DMS114 treated with DMSO at 0.1 percent for 48 hours (cell line): ENCODE measurements at regions not wholly inside any gene's neighbourhood (a gene's known extent, or its start where the extent isn't known, plus 50 kb on each side); places are given as distances from the start of the nearest gene placed in this dataset.
"Not testable (repeated sequence)": the region's sequence is repeated elsewhere in the genome, so short reads cannot be mapped to it uniquely, and the experiment has no call there.

Experiments used
- DNase-seq: peaks from one replicate; lab custom pipeline; 2025; ENCODE audit not compliant: unreplicated experiment; lab: John Stamatoyannopoulos, UW

DNA sequence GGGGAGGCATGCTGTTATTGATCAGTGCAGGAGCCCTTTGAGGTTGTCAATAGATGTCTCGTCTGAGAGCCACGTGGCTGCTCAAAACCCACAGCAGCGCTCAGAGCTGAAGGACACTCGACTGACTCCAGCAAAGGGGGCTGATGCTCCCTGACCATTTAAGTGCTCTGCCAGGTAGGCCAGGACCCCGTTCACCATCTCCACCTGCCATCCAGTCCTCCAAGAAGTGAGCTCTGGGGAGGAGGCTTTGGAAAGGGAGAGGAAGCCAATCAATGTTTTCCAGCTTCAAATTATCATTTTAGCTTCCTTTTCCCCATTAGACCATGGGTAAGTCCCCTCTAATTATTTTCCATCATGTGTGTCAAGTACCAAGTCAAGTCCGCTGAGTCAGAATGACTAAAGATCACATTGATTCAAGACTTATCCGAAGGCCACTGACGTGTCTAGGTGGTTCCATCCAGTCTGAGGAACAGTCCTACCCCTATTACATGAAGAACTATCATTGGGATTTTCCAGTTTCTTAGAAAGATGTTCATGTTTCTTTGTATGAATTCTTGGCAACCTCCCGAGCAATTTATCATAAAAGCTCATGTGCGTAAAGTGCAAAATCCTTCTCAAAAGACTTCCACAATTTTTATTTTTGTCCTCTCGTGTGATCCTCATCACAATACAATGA, 302.6 kb upstream of the LYZL1 start:
- DNase-seq = no peak

DNA sequence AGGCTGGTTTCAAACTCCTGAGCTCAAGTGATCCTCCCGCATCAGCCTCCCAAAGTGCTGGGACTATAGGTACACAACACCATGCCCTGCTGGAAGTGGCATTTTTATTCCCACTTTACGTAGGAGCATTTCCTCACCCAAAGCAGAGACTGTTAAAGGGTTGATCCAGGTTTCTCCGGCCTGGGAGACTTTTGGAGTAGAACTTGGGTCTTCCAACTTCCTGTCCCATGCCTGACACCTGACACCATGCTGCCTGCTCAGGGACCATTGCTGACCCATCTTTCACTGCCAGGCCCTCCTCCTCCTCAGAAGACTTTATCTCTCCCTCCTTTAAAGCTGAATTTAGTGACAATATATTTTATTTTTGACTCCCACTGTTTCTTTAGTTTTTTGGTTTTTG, 302.0 kb upstream of the LYZL1 start:
- DNase-seq = no peak

DNA sequence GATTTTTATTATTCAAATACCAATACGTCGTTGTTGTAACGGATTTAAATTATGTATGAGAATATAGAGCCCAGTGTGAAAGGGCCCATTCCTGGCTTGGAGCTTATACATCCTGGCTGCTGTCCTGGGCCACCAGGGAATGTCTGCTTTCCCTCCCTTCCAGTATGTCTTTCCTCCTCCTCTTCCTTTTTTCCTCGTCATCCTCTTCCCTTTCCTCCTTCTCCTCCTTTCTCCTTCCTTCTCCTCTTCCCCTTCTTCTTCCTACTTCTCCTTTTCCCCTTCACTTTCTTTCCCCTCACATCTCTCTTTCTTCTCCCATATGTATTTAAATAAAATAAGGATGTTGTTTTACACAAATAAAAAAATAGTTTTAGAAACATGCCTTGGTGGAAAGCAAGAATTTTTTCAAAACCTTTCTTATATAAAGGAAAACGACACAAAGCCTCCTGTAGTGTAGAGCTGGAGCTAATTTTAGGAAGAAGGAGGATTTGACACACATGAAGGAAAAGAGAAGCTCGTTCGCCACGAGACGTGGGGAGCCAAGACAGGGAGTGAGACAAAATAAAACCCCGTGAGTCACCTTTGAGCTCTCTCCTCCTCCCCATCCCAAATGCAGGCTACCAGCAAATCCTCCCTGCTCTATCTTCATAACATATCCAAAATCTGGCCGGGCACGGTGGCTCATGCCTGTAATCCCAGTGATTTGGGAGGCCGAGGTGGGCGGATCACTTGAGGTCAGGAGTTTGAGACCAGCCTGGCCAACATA, 301.1 kb upstream of the LYZL1 start:
- no peak for DNase-seq

DNA sequence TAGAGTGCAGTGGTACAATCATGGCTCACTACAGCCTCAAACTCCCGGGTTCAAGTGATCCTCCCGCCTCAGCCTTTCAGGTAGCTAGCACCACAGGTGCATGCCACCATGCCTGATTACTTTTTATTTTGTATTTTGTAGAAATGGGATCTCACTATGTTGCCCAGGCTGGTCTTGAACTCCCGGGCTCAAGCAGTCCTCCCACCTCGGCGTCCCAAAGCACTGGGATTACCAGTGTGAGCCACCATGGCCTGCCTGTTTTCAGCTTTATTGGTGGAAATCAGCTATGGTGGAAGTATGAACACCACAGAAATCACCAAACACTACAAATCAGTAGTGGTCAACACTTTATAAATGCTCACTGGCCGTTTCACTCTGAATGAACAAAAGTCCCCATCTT, 299.9 kb upstream of the LYZL1 start:
- no peak for DNase-seq

DNA sequence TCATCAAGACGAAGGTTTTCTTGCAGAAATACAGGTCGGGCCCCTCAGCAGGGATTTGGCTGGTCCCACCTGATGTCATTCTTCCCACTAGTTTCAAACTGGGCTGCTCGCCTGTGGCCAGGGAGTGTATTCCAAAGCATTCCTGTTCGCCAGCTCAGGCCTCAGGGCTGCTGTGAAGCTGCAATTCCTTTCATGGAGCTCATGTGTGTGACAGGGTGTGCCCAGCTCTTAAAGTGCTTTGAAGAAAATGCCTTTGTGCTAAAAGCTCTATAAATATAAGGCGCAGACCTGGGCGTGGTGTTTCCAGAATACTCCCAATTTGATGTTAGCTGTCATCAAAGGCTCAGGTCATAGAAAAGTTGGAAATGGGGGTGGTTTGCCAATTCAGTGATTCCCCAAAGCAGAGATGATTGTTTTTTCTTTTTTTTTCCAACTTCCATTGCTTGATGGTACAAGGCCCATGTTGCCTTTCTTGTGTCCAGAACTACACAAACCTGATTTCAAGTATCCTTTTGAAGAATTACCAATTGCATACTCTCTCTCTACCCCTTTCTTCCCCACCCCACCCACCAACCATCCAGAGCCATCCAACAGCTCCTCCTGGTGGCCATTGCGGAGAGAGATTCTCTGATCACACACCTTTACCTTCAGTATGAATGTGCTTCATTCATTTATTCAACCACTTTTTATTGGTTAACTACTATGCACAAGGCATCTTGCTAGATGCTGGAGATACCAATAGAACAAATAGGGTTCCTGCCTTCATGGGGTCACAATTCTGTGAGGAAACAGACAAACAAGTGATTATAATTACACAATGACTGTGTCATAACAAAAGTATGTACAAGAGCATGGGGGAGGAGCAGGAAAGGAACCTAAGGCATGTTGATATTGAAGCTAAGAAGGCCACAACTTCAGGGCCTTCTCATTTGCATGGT, 297.3 kb upstream of the LYZL1 start:
- no peak for DNase-seq

DNA sequence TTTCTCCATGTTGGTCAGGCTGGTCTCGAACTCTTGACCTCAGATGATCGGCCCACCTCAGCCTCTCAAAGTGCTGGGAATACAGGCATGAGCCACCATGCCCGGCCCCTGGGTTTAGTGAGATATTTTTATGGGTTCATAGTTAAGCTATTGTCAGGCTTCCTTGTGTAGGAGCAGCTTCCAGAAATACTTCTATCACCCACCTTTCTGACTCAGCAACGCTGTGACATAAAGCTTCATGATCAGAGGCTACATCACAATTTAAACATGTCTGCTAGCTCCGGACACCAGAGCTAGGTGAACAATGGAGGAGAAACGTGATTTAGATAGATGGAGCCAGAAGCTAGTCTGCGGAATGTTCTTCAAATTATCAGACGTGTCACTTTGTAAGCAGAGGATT, 295.8 kb upstream of the LYZL1 start:
- no peak for DNase-seq

DNA sequence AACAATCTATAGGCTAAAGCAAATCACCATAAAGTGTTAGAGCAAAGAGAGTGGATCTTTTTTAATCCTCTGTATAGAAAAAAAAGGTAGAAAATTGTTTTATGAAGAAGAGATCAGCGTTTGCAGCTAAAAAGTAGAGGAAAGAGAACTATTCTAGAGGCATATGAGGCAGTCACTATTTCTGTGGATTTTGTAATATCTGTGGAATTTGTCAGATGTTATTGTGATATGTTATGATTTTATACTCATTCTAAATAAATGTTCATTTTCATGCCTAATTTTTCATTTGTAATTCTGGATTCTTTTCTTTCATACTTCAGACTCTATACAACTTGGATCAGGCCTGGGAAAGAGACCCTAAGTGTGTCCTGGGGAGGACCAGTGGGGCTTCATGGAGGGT, 295.0 kb upstream of the LYZL1 start:
- no peak for DNase-seq

DNA sequence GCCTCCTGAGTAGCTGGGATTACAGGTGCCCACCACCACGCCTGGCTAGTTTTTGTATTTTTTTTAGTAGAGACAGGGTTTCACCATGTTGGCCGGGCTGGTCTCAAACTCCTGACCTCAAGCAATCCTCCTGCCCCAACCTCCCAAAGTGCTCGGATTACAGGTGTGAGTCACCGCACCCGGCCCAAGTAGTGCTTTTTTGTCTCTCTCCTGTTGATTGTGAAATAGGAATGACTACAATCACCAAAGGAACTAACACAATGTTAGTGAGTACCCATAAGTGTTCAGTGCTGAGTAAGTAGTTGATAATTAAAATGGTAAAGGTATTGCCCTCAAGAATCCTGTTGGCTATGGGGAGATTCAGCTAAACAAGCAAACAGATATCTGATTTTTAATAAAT, 294.1 kb upstream of the LYZL1 start:
- not testable (repeated sequence) for DNase-seq

DNA sequence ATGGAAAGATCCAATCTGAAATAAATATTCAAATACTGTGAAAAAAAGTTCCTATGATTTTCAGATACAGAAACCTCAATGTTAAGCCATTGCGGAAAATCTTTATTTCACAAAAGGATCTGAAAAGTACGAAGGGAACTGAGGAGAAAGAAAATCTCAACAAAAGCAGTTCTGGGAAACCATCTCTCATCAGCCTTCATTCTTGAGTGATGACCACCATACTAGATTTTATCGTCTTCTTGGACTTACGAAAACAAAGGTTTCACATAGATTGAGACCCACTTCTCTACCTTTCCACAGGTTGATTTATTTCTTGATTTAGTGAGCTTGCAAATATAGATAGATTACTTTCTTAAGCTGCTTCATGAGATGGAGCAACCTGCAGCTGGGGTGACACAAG, 293.4 kb upstream of the LYZL1 start:
- no peak for DNase-seq

DNA sequence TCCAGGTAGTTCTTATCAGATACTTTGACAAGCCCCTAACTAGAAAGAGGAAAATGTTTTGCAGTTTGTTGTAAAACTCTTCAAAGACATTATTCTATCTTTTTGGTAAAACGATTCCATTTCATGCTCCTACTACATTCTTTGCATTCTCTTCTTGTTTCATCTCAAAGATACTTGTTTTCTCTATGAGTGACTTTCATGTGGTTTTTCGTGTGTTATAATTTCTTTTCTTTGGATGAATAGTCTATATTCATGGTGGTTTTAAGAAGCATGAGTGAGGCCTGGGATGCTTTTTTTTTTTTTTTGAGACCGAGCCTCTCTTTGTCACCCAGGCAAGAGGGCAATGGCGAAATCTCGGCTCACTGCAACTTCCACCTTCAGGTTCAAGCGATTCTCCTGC, 292.5 kb upstream of the LYZL1 start:
- DNase-seq = no peak

DNA sequence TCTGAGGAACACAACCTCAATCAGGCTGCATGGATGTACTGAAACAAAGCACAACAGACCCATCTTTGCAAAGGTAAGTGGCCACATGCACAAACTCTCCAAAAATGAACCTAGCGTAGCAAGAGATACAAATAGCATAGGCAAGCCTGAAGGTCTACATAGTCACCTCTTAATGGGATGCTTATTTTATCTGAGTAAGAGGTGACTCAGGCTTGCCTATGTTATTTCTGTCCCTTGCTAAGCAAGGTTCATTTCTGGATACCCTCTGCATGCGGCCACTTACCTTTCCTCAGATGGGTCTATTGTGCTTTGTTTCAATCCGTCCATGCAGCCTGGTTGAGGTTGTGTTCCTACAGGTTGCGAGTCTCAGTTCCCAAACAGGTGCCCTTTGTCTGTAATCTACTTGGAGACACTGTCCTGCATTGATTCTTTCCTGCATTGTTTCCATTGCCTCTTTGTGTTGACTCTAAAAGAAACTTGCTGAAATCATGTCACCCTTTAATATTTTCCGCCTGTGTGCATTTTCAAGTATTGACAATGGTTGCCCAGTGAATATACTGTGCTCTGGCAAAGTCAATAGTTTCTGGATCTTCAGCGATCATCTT, 291.8 kb upstream of the LYZL1 start:
- DNase-seq = no peak

DNA sequence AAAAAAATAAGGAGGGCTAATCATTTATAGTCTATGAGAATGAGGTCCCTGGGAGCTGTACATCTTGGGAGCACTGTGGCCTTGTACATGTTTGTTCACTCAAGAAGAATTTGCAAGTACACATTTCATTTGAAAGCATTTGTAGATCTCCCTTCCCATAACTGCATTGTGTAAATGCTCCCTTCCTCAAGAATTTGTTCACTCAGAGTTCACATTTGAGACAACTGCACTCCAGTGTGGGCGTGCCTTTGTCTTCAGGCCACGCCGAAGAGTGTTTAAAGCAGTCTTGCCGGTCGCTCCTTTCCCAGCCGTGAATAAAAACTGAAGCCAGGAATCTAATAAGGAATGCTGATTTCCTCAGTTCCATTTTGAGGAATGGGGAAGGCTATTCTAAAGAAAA, 291.1 kb upstream of the LYZL1 start:
- DNase-seq = no peak

DNA sequence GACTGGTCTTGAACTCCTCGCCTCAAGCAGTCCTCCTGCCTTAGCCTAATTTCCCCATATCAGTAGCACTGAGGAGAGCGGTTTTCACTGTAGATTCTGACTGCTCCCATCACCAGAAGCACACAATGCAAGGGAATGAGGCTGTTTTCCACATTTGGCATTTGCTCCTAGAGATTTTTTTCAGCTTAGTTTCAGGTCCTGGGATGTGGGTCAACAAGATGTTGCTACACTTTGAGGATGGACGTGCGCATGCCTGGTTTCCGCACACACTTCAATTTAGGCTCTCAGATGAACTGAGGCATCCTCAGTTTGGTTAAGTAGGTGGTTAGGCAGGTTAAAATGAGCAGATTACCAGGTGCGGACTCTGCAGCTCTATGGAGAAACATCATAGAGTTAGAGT, 287.1 kb upstream of the LYZL1 start:
- DNase-seq = no peak

DNA sequence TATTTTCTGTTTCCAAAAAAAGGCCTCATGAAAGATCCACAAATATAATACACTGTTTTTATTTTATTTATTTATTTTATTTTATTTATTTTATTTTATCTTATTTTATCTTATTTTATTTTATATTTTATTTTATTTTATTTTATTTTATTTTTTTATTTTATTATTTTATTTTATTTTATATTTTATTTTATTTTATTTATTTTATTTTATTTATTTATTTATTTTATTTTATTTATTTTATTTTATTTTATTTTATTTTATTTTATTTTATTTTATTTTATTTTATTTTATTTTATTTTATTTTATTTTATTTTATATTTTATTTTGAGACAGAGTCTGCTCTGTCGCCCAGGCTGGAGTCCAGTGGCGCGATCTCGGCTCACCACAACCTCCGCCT, 285.9 kb upstream of the LYZL1 start:
- not testable (repeated sequence) for DNase-seq

DNA sequence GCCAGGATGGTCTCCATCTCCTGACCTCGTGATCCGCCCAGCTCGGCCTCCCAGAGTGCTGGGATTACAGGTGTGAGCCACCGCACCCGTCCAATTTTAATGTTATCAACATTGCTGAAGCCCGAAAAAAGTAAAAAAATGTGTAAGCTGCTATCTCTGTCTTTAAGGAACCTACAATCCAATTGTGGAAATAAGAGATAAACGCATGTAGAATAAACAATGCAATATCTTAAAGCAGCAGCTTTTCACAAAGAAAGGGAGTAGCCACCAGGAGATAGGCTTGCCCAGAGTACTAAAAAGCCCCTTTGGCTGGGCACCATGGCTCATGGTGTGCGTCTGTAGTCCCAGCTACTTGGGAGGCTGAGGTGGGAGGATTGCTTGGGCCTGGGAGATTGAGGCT, 282.9 kb upstream of the LYZL1 start:
- no peak for DNase-seq

DNA sequence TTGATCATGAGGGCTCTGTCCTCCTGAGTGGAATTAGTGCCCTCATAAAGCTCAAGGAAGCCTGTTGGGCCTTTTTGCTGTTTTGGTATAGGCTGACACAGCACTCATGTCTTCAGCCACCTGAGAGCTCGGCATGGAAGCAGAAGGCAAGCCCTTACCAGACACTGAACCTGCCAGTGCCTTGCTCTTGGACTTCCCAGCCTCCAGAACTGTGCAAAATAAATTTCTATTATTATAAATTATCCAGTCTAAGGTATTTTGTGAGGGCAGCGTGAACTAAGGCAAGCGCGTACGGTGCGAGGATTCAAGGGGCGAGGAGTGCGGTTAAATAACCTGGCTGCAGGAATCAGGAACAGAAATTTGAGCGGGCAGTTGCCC, 281.5 kb upstream of the LYZL1 start:
- DNase-seq = no peak

DNA sequence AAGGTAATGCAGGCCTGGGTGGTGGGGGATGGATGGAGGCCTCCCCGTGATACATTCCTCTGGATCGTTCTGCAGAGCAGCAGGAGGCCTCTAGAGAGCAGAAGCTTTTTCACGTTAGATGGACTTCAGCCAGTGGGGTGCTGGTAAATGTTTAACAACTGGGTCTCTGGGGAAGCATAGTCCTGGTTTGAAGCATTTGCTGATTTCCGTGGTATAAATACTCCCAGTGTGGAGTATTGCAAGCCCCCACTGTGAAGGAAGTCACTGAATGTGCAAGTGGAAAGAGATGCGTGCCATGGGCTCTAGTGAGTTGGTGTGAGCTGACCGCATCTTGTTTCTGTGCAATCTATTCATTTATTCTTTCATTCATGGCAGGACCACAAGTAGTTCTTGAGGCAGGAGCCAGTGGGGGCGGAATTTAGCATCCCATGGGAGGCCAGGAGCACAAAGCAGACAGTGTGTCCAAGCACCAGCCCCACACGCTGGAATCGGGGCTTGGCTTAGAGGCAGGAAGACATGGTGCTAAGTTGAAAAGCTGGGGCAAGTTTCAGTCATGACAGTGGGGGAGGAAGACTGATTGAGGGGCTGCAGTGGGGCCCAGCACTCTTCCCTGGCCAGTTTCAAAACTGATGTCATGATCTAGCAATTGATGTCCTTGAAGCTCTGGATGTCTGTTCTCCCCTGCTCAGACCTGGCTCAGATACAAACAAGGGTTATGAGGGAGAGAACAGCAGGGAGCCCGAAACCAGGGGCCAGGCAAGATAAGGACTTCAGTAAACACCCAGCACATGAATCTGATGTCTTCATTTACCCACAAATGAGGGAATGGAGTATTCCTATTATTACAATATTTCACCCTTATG, 280.9 kb upstream of the LYZL1 start:
- no peak for DNase-seq

DNA sequence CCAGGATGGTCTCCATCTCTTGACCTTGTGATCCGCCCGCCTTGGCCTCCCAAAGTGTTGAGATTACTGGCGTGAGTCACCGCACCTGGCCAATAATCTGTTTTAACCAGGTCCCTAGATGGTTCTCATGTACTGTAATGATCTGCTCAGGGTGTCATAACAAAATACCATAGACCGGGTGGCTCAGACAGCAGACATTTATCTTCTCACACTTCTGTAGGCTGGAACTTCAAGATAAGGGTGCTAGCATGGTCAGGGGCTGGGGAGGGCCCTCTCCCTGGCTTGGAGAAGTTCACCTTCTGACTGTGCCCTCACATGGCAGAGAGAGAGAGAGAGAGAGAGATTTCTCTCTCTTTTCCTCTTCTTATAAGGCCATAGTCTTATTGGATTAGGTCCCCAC, 279.4 kb upstream of the LYZL1 start:
- no peak for DNase-seq

DNA sequence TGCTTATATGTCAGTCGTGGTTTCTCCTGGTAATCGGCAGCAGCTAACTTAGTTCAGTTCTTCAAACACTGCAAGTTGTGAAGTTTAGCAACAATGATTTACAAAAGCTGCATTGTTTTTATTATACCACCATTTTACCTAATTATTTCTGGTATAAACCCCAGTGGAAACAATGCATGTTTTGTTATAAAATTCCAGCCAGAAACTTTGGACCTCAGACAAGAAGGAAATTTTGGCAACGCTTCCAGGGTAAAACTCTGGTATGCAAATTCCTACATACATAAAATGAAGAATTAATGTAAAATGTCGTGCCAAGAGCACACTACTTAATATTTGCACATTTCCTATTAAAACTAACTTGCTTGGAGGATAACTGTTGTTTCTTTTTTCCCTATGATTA, 277.4 kb upstream of the LYZL1 start:
- no peak for DNase-seq

DNA sequence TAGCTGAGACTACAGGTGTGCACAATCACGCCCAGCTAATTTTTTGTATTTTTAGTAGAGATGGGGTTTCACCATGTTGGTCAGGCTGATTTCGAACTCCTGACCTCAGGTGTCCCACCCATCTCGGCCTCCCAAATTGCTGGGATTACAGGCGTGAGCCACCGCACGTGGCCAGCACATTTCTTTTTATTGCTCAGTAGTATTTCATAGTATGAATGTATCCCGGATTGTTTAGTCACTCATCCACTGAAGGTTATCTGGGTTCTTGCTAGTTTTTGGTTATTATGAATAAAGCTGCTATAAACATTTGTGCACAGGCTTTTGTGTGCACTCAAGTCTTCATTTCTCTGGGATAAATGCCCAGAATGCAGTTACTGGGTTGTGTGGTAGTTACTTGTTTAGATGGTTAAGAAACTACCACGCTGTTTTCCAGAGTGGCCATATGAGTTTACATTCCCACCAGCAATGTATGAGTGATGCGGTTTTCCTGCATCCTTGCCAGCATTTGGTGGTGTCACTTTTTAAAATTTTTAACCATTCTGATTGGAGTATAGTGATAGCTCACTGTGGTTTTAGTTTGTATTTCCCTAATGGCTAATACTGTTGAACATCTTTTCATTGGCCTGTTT, 275.8 kb upstream of the LYZL1 start:
- DNase-seq = no peak
